Osteocyte (in vitro differentiated cells): ENCODE measurements at regions not wholly inside any gene's neighbourhood (a gene's known extent, or its start where the extent isn't known, plus 50 kb on each side); places are given as distances from the start of the nearest gene placed in this dataset.

ENCODE experiments used
- DNase-seq: peaks from one replicate; pipeline ENCODE4 v3.0.0; 2021; ENCODE audit warnings: mixed read lengths; ENCODE audit not compliant: unreplicated experiment; ENCODE audit errors: extremely low spot score
- H3K27ac Mint-ChIP-seq: one replicate; pipeline ENCODE4 v1.8.0; 2021; ENCODE audit warnings: mild to moderate bottlenecking, mixed read lengths; ENCODE audit not compliant: unreplicated experiment
- H3K27me3 Mint-ChIP-seq: one replicate; pipeline ENCODE4 v1.8.0; 2021; ENCODE audit warnings: mixed read lengths; ENCODE audit not compliant: unreplicated experiment
- H3K36me3 Mint-ChIP-seq: one replicate; pipeline ENCODE4 v1.8.0; 2021; ENCODE audit warnings: mixed read lengths; ENCODE audit not compliant: unreplicated experiment
- H3K4me1 Mint-ChIP-seq: one replicate; pipeline ENCODE4 v1.8.0; 2021; ENCODE audit warnings: mixed read lengths; ENCODE audit not compliant: unreplicated experiment
- H3K4me3 Mint-ChIP-seq: one replicate; pipeline ENCODE4 v1.8.0; 2021; ENCODE audit warnings: mild to moderate bottlenecking, moderate library complexity, mixed read lengths; ENCODE audit not compliant: unreplicated experiment
- H3K9me3 Mint-ChIP-seq: one replicate; pipeline ENCODE4 v1.8.0; 2021; ENCODE audit warnings: mixed read lengths; ENCODE audit not compliant: unreplicated experiment
- TF ChIP-seq, protein P1 (sequence below): fragments of 200-600 bp; sonication (generic); IDR thresholded peaks from 2 replicates; pipeline ENCODE4 v1.5.0; 2021; ENCODE audit warnings: antibody characterized with exemption, mild to moderate bottlenecking, moderate library complexity

DNA sequence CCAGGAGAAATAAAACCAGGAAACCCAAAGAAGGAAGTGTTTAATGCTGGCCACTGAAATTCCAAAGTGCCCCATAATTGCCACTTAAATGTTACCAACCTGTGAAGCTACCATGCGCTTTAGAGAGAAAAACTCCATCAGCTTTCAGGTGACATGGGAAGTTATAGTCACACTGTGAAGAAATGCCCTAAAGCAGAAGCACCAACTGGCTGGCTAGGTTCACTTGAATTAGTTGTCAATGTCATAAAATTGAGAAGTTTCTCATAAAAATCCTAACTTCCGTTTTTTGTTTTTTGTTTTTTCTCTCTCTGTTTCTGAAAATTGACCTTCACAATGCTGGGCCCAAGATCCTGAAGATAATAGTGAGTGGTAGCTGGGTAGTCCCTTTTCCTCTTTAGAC, 167.9 kb upstream of the CTNNB1 start:
- no peak overlapping the region for H3K4me3 Mint-ChIP-seq
- DNase-seq, result no peak
- no peak overlapping the region for H3K27ac Mint-ChIP-seq
- H3K4me1 Mint-ChIP-seq, result no peaks in the 10 kb centered on the region
- no peaks in the 10 kb centered on the region for H3K36me3 Mint-ChIP-seq
- H3K9me3 Mint-ChIP-seq, result no peaks in the 10 kb centered on the region
- peaks cover 4% of the 10 kb centered on the region for H3K27me3 Mint-ChIP-seq
- TF ChIP-seq, protein P1, sequence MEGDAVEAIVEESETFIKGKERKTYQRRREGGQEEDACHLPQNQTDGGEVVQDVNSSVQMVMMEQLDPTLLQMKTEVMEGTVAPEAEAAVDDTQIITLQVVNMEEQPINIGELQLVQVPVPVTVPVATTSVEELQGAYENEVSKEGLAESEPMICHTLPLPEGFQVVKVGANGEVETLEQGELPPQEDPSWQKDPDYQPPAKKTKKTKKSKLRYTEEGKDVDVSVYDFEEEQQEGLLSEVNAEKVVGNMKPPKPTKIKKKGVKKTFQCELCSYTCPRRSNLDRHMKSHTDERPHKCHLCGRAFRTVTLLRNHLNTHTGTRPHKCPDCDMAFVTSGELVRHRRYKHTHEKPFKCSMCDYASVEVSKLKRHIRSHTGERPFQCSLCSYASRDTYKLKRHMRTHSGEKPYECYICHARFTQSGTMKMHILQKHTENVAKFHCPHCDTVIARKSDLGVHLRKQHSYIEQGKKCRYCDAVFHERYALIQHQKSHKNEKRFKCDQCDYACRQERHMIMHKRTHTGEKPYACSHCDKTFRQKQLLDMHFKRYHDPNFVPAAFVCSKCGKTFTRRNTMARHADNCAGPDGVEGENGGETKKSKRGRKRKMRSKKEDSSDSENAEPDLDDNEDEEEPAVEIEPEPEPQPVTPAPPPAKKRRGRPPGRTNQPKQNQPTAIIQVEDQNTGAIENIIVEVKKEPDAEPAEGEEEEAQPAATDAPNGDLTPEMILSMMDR, result no peak

DNA sequence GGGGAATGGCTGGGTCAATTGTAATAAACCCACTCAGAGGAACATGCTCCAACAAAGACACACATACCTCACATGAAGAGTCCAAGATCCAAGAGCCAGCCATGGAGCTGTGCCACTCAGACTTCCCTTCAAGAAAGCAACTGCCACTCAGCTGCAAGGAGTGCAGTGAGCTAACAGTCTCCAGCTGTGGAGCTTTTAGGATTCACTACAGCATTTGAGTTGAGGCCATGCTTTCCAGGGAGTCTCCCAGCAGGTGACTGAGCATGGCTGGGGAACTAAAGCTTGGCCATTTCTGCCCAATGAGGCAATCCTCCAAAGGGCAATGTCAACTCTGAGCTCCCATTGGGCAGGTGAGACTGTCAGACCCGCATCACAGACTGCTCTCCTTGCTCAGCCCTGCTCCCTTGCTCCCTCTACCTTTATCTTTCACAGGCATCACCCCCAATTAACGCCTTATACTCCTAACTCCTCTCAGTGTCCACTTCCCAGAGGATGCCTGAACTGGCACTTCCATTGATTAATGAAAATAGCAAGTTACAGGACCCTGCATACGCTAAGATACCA, 165.3 kb upstream of the CTNNB1 start:
- no peak overlapping the region for H3K27ac Mint-ChIP-seq
- TF ChIP-seq, protein P1, result no peak

DNA sequence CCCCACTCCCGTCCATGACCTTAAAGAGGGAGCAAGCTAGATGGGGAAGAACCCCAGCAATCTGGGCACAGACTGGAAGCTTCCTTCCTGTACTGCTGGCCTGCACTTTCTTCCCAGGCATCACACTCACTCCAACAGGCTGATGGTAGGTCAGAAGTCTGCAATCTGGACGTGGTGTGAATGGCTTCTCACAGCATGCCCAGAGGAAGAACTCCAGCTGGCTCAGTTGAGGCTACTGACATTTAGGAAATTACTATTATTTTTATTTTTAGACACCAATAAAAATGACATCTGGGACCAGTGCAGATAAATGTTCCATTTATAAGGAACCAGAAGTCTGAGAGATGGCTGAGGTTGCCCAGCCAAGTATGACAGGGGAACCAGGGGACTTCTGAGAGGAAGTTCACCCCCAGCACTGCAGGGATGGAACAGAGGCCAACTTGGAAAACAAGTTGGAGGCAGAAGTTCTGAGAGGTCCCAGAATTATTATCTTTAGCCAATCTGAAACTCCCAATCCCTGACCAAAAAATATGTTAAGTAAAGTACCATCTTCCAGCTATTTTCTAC, 163.8 kb upstream of the CTNNB1 start:
- H3K9me3 Mint-ChIP-seq, result no peaks in the 10 kb centered on the region
- TF ChIP-seq, protein P1, result no peak
- peaks cover 4% of the 10 kb centered on the region for H3K27me3 Mint-ChIP-seq
- H3K36me3 Mint-ChIP-seq, result no peaks in the 10 kb centered on the region
- no peaks in the 10 kb centered on the region for H3K4me1 Mint-ChIP-seq
- no peak overlapping the region for H3K27ac Mint-ChIP-seq
- no peak overlapping the region for H3K4me3 Mint-ChIP-seq
- DNase-seq, result no peak

More for the DNA sequence above, 165.3 kb upstream of the CTNNB1 start:
- Mint-ChIP-seq H3K27me3 (peaks cover 4% of the 10 kb centered on the region), H3K4me1 (no peaks in the 10 kb centered on the region), H3K9me3 (no peaks in the 10 kb centered on the region), H3K4me3 (no peak overlapping the region), H3K36me3 (no peaks in the 10 kb centered on the region)
- DNase-seq, result no peak

DNA sequence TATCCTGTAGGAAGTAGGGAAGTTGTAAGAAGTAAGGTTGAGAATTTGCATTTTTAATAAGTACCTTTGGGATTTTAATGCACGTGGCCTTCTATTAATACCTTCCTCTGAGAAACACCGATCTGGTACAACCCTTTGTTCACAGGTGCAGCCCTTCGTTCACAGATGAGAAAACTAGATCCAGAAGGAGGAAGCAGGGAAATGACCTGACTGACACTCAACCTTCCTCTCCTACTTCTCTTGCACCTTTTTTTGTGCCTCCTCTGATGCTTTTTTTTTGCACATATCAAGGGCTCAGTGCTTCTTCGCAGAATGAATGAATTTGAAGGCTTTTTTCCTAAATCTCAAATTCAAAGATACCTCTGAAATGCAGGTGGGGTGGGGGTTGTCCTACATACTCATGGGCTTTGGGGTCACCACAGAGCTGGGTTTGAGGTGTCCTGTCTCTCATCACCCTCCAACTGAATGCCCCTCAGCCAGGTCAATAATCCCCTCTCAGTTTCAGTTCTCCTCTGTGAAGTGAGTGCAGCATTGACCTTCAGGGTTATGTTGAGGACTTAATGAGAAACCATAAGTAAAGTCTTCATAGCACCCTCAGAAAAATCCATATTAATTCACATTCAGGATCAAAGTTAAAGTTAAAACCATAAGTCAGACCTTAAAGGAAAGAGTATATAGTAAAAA, 161.5 kb upstream of the CTNNB1 start:
- Mint-ChIP-seq H3K9me3 (no peaks in the 10 kb centered on the region), H3K36me3 (no peaks in the 10 kb centered on the region), H3K27ac (no peak overlapping the region), H3K27me3 (peaks cover 4% of the 10 kb centered on the region), H3K4me1 (no peaks in the 10 kb centered on the region), H3K4me3 (no peak overlapping the region)
- no peak for DNase-seq
- TF ChIP-seq, protein P1, result no peak

DNA sequence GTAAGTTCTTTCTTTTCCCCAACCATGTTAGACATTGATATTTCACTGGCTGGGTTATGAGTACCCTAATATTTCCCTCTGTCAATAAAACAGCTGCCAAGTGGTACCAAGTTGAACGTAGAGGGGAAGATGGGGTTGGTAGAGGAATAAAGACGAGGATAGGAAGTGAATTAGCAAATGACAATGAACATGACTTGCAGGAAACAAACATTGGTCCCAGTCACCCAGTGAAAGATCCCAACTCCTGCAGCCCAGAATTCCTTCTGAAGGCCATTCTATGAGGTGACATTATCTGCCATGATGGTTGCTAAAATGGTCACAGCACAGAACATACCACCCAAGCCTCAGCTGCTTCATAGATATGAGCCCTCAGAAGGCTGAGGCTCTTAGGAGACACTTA, 159.0 kb upstream of the CTNNB1 start:
- DNase-seq, result no peak
- no peak overlapping the region for H3K4me3 Mint-ChIP-seq
- H3K27ac Mint-ChIP-seq, result no peak overlapping the region
- H3K9me3 Mint-ChIP-seq, result no peaks in the 10 kb centered on the region
- no peaks in the 10 kb centered on the region for H3K36me3 Mint-ChIP-seq
- H3K27me3 Mint-ChIP-seq, result peaks cover 5% of the 10 kb centered on the region
- TF ChIP-seq, protein P1, result no peak
- H3K4me1 Mint-ChIP-seq, result no peaks in the 10 kb centered on the region
